ENCODE measurements at regions not wholly inside any gene's neighbourhood (a gene's known extent, or its start where the extent isn't known, plus 50 kb on each side); places are given as distances from the start of the nearest gene placed in this dataset.

DNA sequence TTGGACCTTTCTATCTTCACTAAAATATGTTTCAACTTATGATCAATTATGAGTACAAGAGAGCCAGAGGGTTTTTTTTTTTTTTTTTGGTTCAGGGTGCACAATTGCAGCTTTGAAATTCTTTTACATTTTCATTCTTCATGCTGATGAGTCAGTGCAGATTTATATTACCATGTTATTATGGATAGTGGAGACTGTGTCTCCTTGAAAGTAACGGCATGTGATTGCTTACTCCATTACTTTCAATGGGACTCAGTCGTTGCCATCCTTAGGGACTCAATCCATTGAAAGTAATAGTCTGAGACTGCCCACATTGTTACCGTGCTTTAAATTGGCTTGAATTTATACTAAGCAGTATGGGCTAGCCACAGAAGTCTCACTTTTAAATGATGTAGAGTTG is 286.5 kb upstream of the FANCL start:
- TF ChIP-seq YY1 (IDR thresholded peaks at IDR 0.05; ENCODE audit: insufficient read depth, insufficient read length) (no peak), SUZ12 (IDR thresholded peaks at IDR 0.05; ENCODE audit: extremely low read depth, insufficient read depth, insufficient read length) (no peak), ZNF274 (IDR thresholded peaks at IDR 0.05; ENCODE audit: low read depth, low read length) (no peak)
